Panc1 (cell line): ENCODE measurements at regions not wholly inside any gene's neighbourhood (a gene's known extent, or its start where the extent isn't known, plus 50 kb on each side); places are given as distances from the start of the nearest gene placed in this dataset.

Source experiments
- CTCF ChIP-seq: fragments of 450-650 bp; IDR thresholded peaks from 2 replicates; pipeline ENCODE4 v1.5.1; 2017; ENCODE audit warnings: mild to moderate bottlenecking
- POLR2AphosphoS5 ChIP-seq: IDR thresholded peaks from 2 replicates; pipeline ENCODE4 v1.6.1; 2012; ENCODE audit warnings: mild to moderate bottlenecking, low read depth, low read length, moderate library complexity
- REST ChIP-seq, 2 experiments: IDR thresholded peaks; 2 replicates each; pipeline ENCODE4 v1.6.1; 2011 to 2012; ENCODE audit warnings: low read depth in 2 of 2, control low read depth in 1 of 2, low read length in 1 of 2, mild to moderate bottlenecking in 1 of 2, moderate library complexity in 1 of 2; ENCODE audit not compliant: insufficient read depth in 1 of 2
- SIN3A ChIP-seq: IDR thresholded peaks from 2 replicates; pipeline ENCODE4 v1.6.1; 2012; ENCODE audit warnings: low read depth, mild to moderate bottlenecking, low read length, moderate library complexity, borderline replicate concordance; ENCODE audit not compliant: insufficient read depth
- TCF7L2 ChIP-seq: IDR thresholded peaks from 2 replicates; pipeline ENCODE4 v1.6.1; 2011; ENCODE audit warnings: mild to moderate bottlenecking, low read depth, low read length, inconsistent platforms

- TF ChIP-seq POLR2AphosphoS5 (no peak), CTCF (no peak), SIN3A (no peak), REST (IDR thresholded peaks at IDR 0.05; ENCODE audit: insufficient read depth in 1 of 2, low read depth in 2 of 2, low read length in 1 of 2) (no peak), TCF7L2 (no peak)
Observed at GRCh38 chr3:11924518-11924917, 77.8 kb upstream of the TAMM41 start.
